ENCODE measurements at regions not wholly inside any gene's neighbourhood (a gene's known extent, or its start where the extent isn't known, plus 50 kb on each side); places are given as distances from the start of the nearest gene placed in this dataset.
A peak's percentile ranks its signal among the peaks of the same experiment; 100 is the strongest.

GRCh38 chr13:107233541-107233940 lies 665.6 kb upstream of the ARGLU1 start:
- no peak for DNase-seq (ENCODE audit: low read depth in 4 of 4, low spot score in 3 of 4)

- DNase-seq (ENCODE audit: low read depth in 4 of 4, low spot score in 3 of 4): no peak
Measured at GRCh38 chr13:107231944-107232343, 664.0 kb upstream of the ARGLU1 start.

- DNase-seq (ENCODE audit: low read depth in 4 of 4, low spot score in 3 of 4): no peak
Measured at GRCh38 chr13:107223867-107224266, 655.9 kb upstream of the ARGLU1 start.

GRCh38 chr13:107222597-107222996 lies 654.7 kb upstream of the ARGLU1 start:
- DNase-seq (ENCODE audit: low read depth in 4 of 4, low spot score in 3 of 4): no peak

GRCh38 chr13:107220245-107220644 lies 652.3 kb upstream of the ARGLU1 start:
- no peak for DNase-seq (ENCODE audit: low read depth in 4 of 4, low spot score in 3 of 4)

- DNase-seq (ENCODE audit: low read depth in 4 of 4, low spot score in 3 of 4): no peak
Measured at GRCh38 chr13:107217251-107217650, 649.3 kb upstream of the ARGLU1 start.

- DNase-seq (ENCODE audit: low read depth in 4 of 4, low spot score in 3 of 4): no peak
Measured at GRCh38 chr13:107216046-107216755, 648.3 kb upstream of the ARGLU1 start.

GRCh38 chr13:107211073-107211472 lies 643.1 kb upstream of the ARGLU1 start:
- DNase-seq (ENCODE audit: low read depth in 4 of 4, low spot score in 3 of 4): peak; percentile 68 to 82 (median 78)

GRCh38 chr13:107210723-107211030 lies 642.7 kb upstream of the ARGLU1 start:
- peak in 1 of 4 donors; percentile 19 for DNase-seq (ENCODE audit: low read depth in 4 of 4, low spot score in 3 of 4)

GRCh38 chr13:107209824-107210722 lies 642.1 kb upstream of the ARGLU1 start:
- no peak for DNase-seq (ENCODE audit: low read depth in 4 of 4, low spot score in 3 of 4)

GRCh38 chr13:107208889-107209288 lies 641.0 kb upstream of the ARGLU1 start:
- DNase-seq (ENCODE audit: low read depth in 4 of 4, low spot score in 3 of 4): no peak

- peak in 3 of 4 donors; percentile 30 to 55 (median 40) for DNase-seq (ENCODE audit: low read depth in 4 of 4, low spot score in 3 of 4)
Measured at GRCh38 chr13:107205318-107206104, 637.6 kb upstream of the ARGLU1 start.

- no peak for DNase-seq (ENCODE audit: low read depth in 4 of 4, low spot score in 3 of 4)
Measured at GRCh38 chr13:107203146-107203847, 635.4 kb upstream of the ARGLU1 start.

- peak in 1 of 4 donors; percentile 31 for DNase-seq (ENCODE audit: low read depth in 4 of 4, low spot score in 3 of 4)
Measured at GRCh38 chr13:107202371-107203023, 634.6 kb upstream of the ARGLU1 start.

GRCh38 chr13:107200491-107200890 lies 632.6 kb upstream of the ARGLU1 start:
- no peak for DNase-seq (ENCODE audit: low read depth in 4 of 4, low spot score in 3 of 4)

GRCh38 chr13:107192289-107192688 lies 624.4 kb upstream of the ARGLU1 start:
- no peak for DNase-seq (ENCODE audit: low read depth in 4 of 4, low spot score in 3 of 4)

GRCh38 chr13:107190065-107190464 lies 622.1 kb upstream of the ARGLU1 start:
- no peak for DNase-seq (ENCODE audit: low read depth in 4 of 4, low spot score in 3 of 4)

- no peak for DNase-seq (ENCODE audit: low read depth in 4 of 4, low spot score in 3 of 4)
Measured at GRCh38 chr13:107185889-107186288, 618.0 kb upstream of the ARGLU1 start.

GRCh38 chr13:107170270-107170931 lies 602.5 kb upstream of the ARGLU1 start:
- DNase-seq (ENCODE audit: low read depth in 4 of 4, low spot score in 3 of 4): no peak
